PFSK-1 (cell line): ENCODE measurements at regions not wholly inside any gene's neighbourhood (a gene's known extent, or its start where the extent isn't known, plus 50 kb on each side); places are given as distances from the start of the nearest gene placed in this dataset.

Source experiments
- FOXP2 ChIP-seq: optimal IDR thresholded peaks from 2 replicates; pipeline ENCODE3; 2011; ENCODE audit warnings: borderline replicate concordance, control low read depth, inconsistent platforms; ENCODE audit not compliant: insufficient read depth; ENCODE audit errors: extremely low read length, extremely low read depth
- POLR2AphosphoS5 ChIP-seq: IDR thresholded peaks from 2 replicates; pipeline ENCODE4 v1.6.1; 2012; ENCODE audit warnings: low read depth, mild to moderate bottlenecking, control low read depth, low read length, moderate library complexity
- REST ChIP-seq, 2 experiments: IDR thresholded peaks; 2 replicates each; pipeline versions ENCODE4 v1.6.1 to v1.8.0; 2011 to 2012; ENCODE audit warnings: low read depth in 2 of 2, low read length in 2 of 2, control low read depth in 1 of 2, inconsistent platforms in 1 of 2, mild to moderate bottlenecking in 1 of 2, moderate library complexity in 1 of 2; ENCODE audit not compliant: insufficient read depth in 1 of 2
- SIN3A ChIP-seq: IDR thresholded peaks from 2 replicates; pipeline ENCODE4 v1.6.1; 2012; ENCODE audit warnings: mild to moderate bottlenecking, low read length, moderate library complexity, borderline replicate concordance; ENCODE audit not compliant: insufficient read depth
- TAF1 ChIP-seq: IDR thresholded peaks from 2 replicates; pipeline ENCODE4 v1.6.1; 2012; ENCODE audit warnings: low read length, control low read depth, borderline replicate concordance; ENCODE audit not compliant: insufficient read depth

- TF ChIP-seq POLR2AphosphoS5 (no peak), SIN3A (no peak), REST (IDR thresholded peaks at IDR 0.05; ENCODE audit: insufficient read depth in 1 of 2, low read depth in 2 of 2, low read length in 2 of 2) (no peak), TAF1 (no peak), FOXP2 (no peak)
Measured at GRCh38 chr6:22133357-22133756, 163.5 kb downstream of the PRL start.
